Skeletal muscle tissue (tissue), 3 donors: ENCODE measurements at regions not wholly inside any gene's neighbourhood (a gene's known extent, or its start where the extent isn't known, plus 50 kb on each side); places are given as distances from the start of the nearest gene placed in this dataset.

Experiments
- H3K27ac ChIP-seq: one replicate; pipeline ENCODE4 v1.7.0; 2013; ENCODE audit warnings: mild to moderate bottlenecking, low read depth, low read length, inconsistent platforms
- H3K27me3 ChIP-seq, 3 donors: one replicate each; pipeline ENCODE4 v1.7.0; 2013; ENCODE audit warnings: low read length in 3 of 3; ENCODE audit not compliant: control insufficient read depth in 3 of 3, insufficient read depth in 3 of 3
- H3K36me3 ChIP-seq, 3 donors: one replicate each; pipeline ENCODE4 v1.7.0; 2013; ENCODE audit warnings: low read length in 3 of 3; ENCODE audit not compliant: control insufficient read depth in 3 of 3, insufficient read depth in 3 of 3
- H3K4me1 ChIP-seq, 3 donors: one replicate each; pipeline ENCODE4 v1.7.0; 2013; ENCODE audit warnings: low read length in 3 of 3, mild to moderate bottlenecking in 3 of 3; ENCODE audit not compliant: control insufficient read depth in 3 of 3, insufficient read depth in 3 of 3
- H3K4me3 ChIP-seq, 3 donors: one replicate each; pipeline ENCODE4 v1.7.0; 2013; ENCODE audit warnings: low read length in 3 of 3
- H3K9ac ChIP-seq, 3 donors: one replicate each; pipeline ENCODE4 v1.7.0; 2013; ENCODE audit warnings: low read length in 3 of 3, mild to moderate bottlenecking in 3 of 3, moderate library complexity in 2 of 3, low read depth in 1 of 3
- H3K9me3 ChIP-seq, 3 donors: one replicate each; pipeline ENCODE4 v1.7.0; 2013; ENCODE audit warnings: low read length in 3 of 3; ENCODE audit not compliant: control insufficient read depth in 3 of 3
- donor health status: Osteomylitis.

GRCh38 chr6:140403020-140403419 lies 1028.6 kb upstream of the CITED2 start:
- Histone ChIP-seq H3K36me3 (no peaks in the 10 kb centered on the region), H3K27me3 (no peaks in the 10 kb centered on the region), H3K4me1 (no peaks in the 10 kb centered on the region), H3K9me3 (peaks cover 0 to 2% (median 0%) of the 10 kb centered on the region in 3 donors), H3K27ac (no peak overlapping the region), H3K9ac (no peak overlapping the region), H3K4me3 (no peak overlapping the region)

- Histone ChIP-seq H3K36me3 (no peaks in the 10 kb centered on the region), H3K9ac (no peak overlapping the region), H3K4me3 (no peak overlapping the region), H3K27me3 (no peaks in the 10 kb centered on the region), H3K27ac (no peak overlapping the region), H3K9me3 (peaks cover 0 to 2% (median 0%) of the 10 kb centered on the region in 3 donors), H3K4me1 (no peaks in the 10 kb centered on the region)
These were observed 1027.3 kb upstream of the CITED2 start for GRCh38 chr6:140401761-140402160.

- no peaks in the 10 kb centered on the region for H3K9me3 ChIP-seq
- no peak overlapping the region for H3K27ac ChIP-seq
- no peak overlapping the region for H3K9ac ChIP-seq
- no peaks in the 10 kb centered on the region for H3K27me3 ChIP-seq
- H3K4me3 ChIP-seq: no peak overlapping the region
- H3K4me1 ChIP-seq: peaks cover 0 to 2% (median 0%) of the 10 kb centered on the region in 3 donors
- H3K36me3 ChIP-seq: no peaks in the 10 kb centered on the region
These were observed 1023.6 kb upstream of the CITED2 start for GRCh38 chr6:140398076-140398475.

GRCh38 chr6:140397106-140397505 lies 1022.7 kb upstream of the CITED2 start:
- H3K9ac ChIP-seq: no peak overlapping the region
- H3K4me3 ChIP-seq: no peak overlapping the region
- H3K27ac ChIP-seq: no peak overlapping the region
- H3K27me3 ChIP-seq: no peaks in the 10 kb centered on the region
- peaks cover 0 to 2% (median 0%) of the 10 kb centered on the region in 3 donors for H3K4me1 ChIP-seq
- H3K9me3 ChIP-seq: no peaks in the 10 kb centered on the region
- no peaks in the 10 kb centered on the region for H3K36me3 ChIP-seq

GRCh38 chr6:140393665-140394540 lies 1019.5 kb upstream of the CITED2 start:
- Histone ChIP-seq H3K9ac (no peak overlapping the region), H3K27me3 (no peaks in the 10 kb centered on the region), H3K4me3 (no peak overlapping the region), H3K27ac (no peak overlapping the region), H3K4me1 (peaks cover 0 to 2% (median 0%) of the 10 kb centered on the region in 3 donors), H3K36me3 (no peaks in the 10 kb centered on the region), H3K9me3 (no peaks in the 10 kb centered on the region)

- Histone ChIP-seq H3K9me3 (no peaks in the 10 kb centered on the region), H3K9ac (no peak overlapping the region), H3K27me3 (no peaks in the 10 kb centered on the region), H3K36me3 (no peaks in the 10 kb centered on the region), H3K4me1 (peaks cover 0 to 2% (median 0%) of the 10 kb centered on the region in 3 donors), H3K27ac (no peak overlapping the region), H3K4me3 (no peak overlapping the region)
These were observed 1014.4 kb upstream of the CITED2 start for GRCh38 chr6:140388815-140389214.

- no peak overlapping the region for H3K27ac ChIP-seq
- no peak overlapping the region for H3K9ac ChIP-seq
- H3K9me3 ChIP-seq: no peaks in the 10 kb centered on the region
- H3K4me3 ChIP-seq: no peak overlapping the region
- H3K4me1 ChIP-seq: no peaks in the 10 kb centered on the region
- H3K36me3 ChIP-seq: no peaks in the 10 kb centered on the region
- no peaks in the 10 kb centered on the region for H3K27me3 ChIP-seq
These were observed 1013.8 kb upstream of the CITED2 start for GRCh38 chr6:140388192-140388802.

- Histone ChIP-seq H3K4me1 (no peaks in the 10 kb centered on the region), H3K9ac (no peak overlapping the region), H3K4me3 (no peak overlapping the region), H3K27ac (no peak overlapping the region), H3K27me3 (no peaks in the 10 kb centered on the region), H3K9me3 (no peaks in the 10 kb centered on the region), H3K36me3 (no peaks in the 10 kb centered on the region)
These were observed 1011.2 kb upstream of the CITED2 start for GRCh38 chr6:140385679-140386078.

- no peak overlapping the region for H3K27ac ChIP-seq
- H3K4me1 ChIP-seq: no peaks in the 10 kb centered on the region
- no peaks in the 10 kb centered on the region for H3K36me3 ChIP-seq
- H3K9me3 ChIP-seq: no peaks in the 10 kb centered on the region
- H3K9ac ChIP-seq: no peak overlapping the region
- no peaks in the 10 kb centered on the region for H3K27me3 ChIP-seq
- no peak overlapping the region for H3K4me3 ChIP-seq
These were observed 1007.9 kb upstream of the CITED2 start for GRCh38 chr6:140382355-140382754.
